Mesenchymal stem cell (in vitro differentiated cells and primary cell): ENCODE measurements at regions not wholly inside any gene's neighbourhood (a gene's known extent, or its start where the extent isn't known, plus 50 kb on each side); places are given as distances from the start of the nearest gene placed in this dataset.
A peak's percentile ranks its signal among the peaks of the same experiment; 100 is the strongest.

ENCODE experiments used
- DNase-seq: peaks from one replicate; pipeline ENCODE4 v3.0.0-alpha.2; 2013
- H2AFZ ChIP-seq: one replicate; pipeline ENCODE4 v1.6.1; 2013; ENCODE audit warnings: low read depth, mild to moderate bottlenecking, control low read depth, inconsistent platforms, low read length, moderate library complexity
- H2AK5ac ChIP-seq: 2 replicates; pipeline ENCODE4 v1.6.1; 2013; ENCODE audit warnings: low read length, moderate library complexity, mild to moderate bottlenecking, inconsistent platforms; ENCODE audit not compliant: severe bottlenecking
- H2BK120ac ChIP-seq: one replicate; pipeline ENCODE4 v1.6.1; 2013; ENCODE audit warnings: low read depth, mild to moderate bottlenecking, inconsistent platforms, low read length, moderate library complexity
- H2BK12ac ChIP-seq, 2 experiments: one replicate each; pipeline ENCODE4 v1.6.1; 2013; ENCODE audit warnings: inconsistent platforms in 2 of 2, low read length in 2 of 2, mild to moderate bottlenecking in 2 of 2, moderate library complexity in 2 of 2, control low read depth in 1 of 2
- H2BK15ac ChIP-seq: one replicate; pipeline ENCODE4 v1.6.1; 2013; ENCODE audit warnings: mild to moderate bottlenecking, low read depth, inconsistent platforms; ENCODE audit not compliant: poor library complexity, severe bottlenecking
- H2BK5ac ChIP-seq: 2 replicates; pipeline ENCODE4 v1.6.1; 2013; ENCODE audit warnings: low read depth, mild to moderate bottlenecking, low read length, control low read depth, inconsistent platforms; ENCODE audit not compliant: poor library complexity, severe bottlenecking
- H3K14ac ChIP-seq, 2 experiments: one replicate each; pipeline ENCODE4 v1.6.1; 2013; ENCODE audit warnings: inconsistent platforms in 2 of 2, low read length in 2 of 2, control low read depth in 1 of 2, mild to moderate bottlenecking in 1 of 2, moderate library complexity in 1 of 2
- H3K18ac ChIP-seq, 2 experiments: one replicate each; pipeline ENCODE4 v1.6.1; 2013; ENCODE audit warnings: inconsistent platforms in 2 of 2, low read length in 2 of 2, control low read depth in 1 of 2, low read depth in 1 of 2, mild to moderate bottlenecking in 1 of 2
- H3K23ac ChIP-seq, 2 experiments: one replicate each; pipeline ENCODE4 v1.6.1; 2013; ENCODE audit warnings: inconsistent platforms in 2 of 2, low read length in 2 of 2, mild to moderate bottlenecking in 2 of 2, moderate library complexity in 2 of 2, control low read depth in 1 of 2
- H3K27ac ChIP-seq: 2 replicates; pipeline ENCODE4 v1.5.1; 2013; ENCODE audit warnings: mild to moderate bottlenecking, moderate library complexity, low read length, control low read depth, inconsistent platforms; ENCODE audit not compliant: poor library complexity, severe bottlenecking
- H3K27me3 ChIP-seq, 2 experiments: 2 replicates each; pipeline versions ENCODE4 v1.6.1 to v1.7.0; 2013; ENCODE audit warnings: low read length in 2 of 2, mild to moderate bottlenecking in 2 of 2, moderate library complexity in 2 of 2, control low read depth in 1 of 2, inconsistent platforms in 1 of 2; ENCODE audit not compliant: control insufficient read depth in 1 of 2, insufficient read depth in 1 of 2
- H3K36me3 ChIP-seq, 2 experiments: 2 replicates each; pipeline versions ENCODE4 v1.6.1 to v1.7.0; 2013; ENCODE audit warnings: low read length in 2 of 2, control low read depth in 1 of 2, inconsistent platforms in 1 of 2, low read depth in 1 of 2, mild to moderate bottlenecking in 1 of 2; ENCODE audit not compliant: insufficient read depth in 2 of 2, control insufficient read depth in 1 of 2
- H3K4ac ChIP-seq, 2 experiments: one replicate each; pipeline ENCODE4 v1.6.1; 2013; ENCODE audit warnings: inconsistent platforms in 2 of 2, low read length in 2 of 2, mild to moderate bottlenecking in 2 of 2, moderate library complexity in 2 of 2, control low read depth in 1 of 2, low read depth in 1 of 2
- H3K4me1 ChIP-seq: 2 replicates; pipeline ENCODE4 v1.6.1; 2013; ENCODE audit warnings: low read depth, low read length, control low read depth; ENCODE audit not compliant: control insufficient read depth, insufficient read depth
- H3K4me2 ChIP-seq: 2 replicates; pipeline ENCODE4 v1.6.1; 2013; ENCODE audit warnings: low read length, mild to moderate bottlenecking, inconsistent platforms; ENCODE audit not compliant: poor library complexity, severe bottlenecking
- H3K4me3 ChIP-seq, 2 experiments: 2 replicates each; pipeline versions ENCODE4 v1.5.1 to v1.7.0; 2013; ENCODE audit warnings: low read length in 2 of 2, mild to moderate bottlenecking in 2 of 2, control low read depth in 1 of 2, low read depth in 1 of 2; ENCODE audit not compliant: insufficient read depth in 1 of 2
- H3K79me1 ChIP-seq: replicated peaks from 2 replicates; pipeline ENCODE4 v1.6.1; 2013; ENCODE audit warnings: mild to moderate bottlenecking, control low read depth, low read length, inconsistent platforms; ENCODE audit not compliant: poor library complexity, severe bottlenecking
- H3K9ac ChIP-seq: 2 replicates; pipeline ENCODE4 v1.7.0; 2013; ENCODE audit warnings: mild to moderate bottlenecking, low read length, moderate library complexity
- H3K9me3 ChIP-seq: 2 replicates; pipeline ENCODE4 v1.7.0; 2013; ENCODE audit warnings: mild to moderate bottlenecking, low read length; ENCODE audit not compliant: control insufficient read depth
- H4K8ac ChIP-seq: one replicate; pipeline ENCODE4 v1.6.1; 2013; ENCODE audit warnings: inconsistent platforms, mild to moderate bottlenecking, low read length, moderate library complexity
- H4K91ac ChIP-seq: one replicate; pipeline ENCODE4 v1.6.1; 2013; ENCODE audit warnings: mild to moderate bottlenecking, low read length, inconsistent platforms
- WGBS: methylation state at CpG from one replicate; pipeline ENCODE4 v1.1.7; 2013; ENCODE audit warnings: mixed read lengths; 5-methylcytosine and 5-hydroxymethylcytosine counted together

- no peak overlapping the region for H2AK5ac ChIP-seq
- H4K8ac ChIP-seq, result no peak overlapping the region
- H2BK12ac ChIP-seq, result no peak overlapping the region
- H3K27ac ChIP-seq, result no peak overlapping the region
- H3K4me2 ChIP-seq, result no peak overlapping the region
- no peak overlapping the region for H4K91ac ChIP-seq
- no peak overlapping the region for H2AFZ ChIP-seq
- no peaks in the 10 kb centered on the region for H3K79me1 ChIP-seq
- no peaks in the 10 kb centered on the region for H3K36me3 ChIP-seq
- H3K14ac ChIP-seq, result no peak overlapping the region
- no peak overlapping the region for H3K23ac ChIP-seq
- no peak overlapping the region for H2BK120ac ChIP-seq
- H3K18ac ChIP-seq, result no peak overlapping the region
- 53% methylated on average over 2 of the region's 2 CpGs for WGBS
- no peak overlapping the region for H2BK5ac ChIP-seq
- peaks cover 16% of the 10 kb centered on the region for H3K9me3 ChIP-seq
- no peak for DNase-seq
- no peak overlapping the region for H2BK15ac ChIP-seq
- no peaks in the 10 kb centered on the region for H3K27me3 ChIP-seq
- H3K4me3 ChIP-seq, result no peak overlapping the region
- no peak overlapping the region for H3K4ac ChIP-seq
- H3K9ac ChIP-seq, result no peak overlapping the region
- H3K4me1 ChIP-seq, result peaks cover 7% of the 10 kb centered on the region
These were observed 53.0 kb upstream of the SMOX start for GRCh38 chr20:4095639-4096038.

DNA sequence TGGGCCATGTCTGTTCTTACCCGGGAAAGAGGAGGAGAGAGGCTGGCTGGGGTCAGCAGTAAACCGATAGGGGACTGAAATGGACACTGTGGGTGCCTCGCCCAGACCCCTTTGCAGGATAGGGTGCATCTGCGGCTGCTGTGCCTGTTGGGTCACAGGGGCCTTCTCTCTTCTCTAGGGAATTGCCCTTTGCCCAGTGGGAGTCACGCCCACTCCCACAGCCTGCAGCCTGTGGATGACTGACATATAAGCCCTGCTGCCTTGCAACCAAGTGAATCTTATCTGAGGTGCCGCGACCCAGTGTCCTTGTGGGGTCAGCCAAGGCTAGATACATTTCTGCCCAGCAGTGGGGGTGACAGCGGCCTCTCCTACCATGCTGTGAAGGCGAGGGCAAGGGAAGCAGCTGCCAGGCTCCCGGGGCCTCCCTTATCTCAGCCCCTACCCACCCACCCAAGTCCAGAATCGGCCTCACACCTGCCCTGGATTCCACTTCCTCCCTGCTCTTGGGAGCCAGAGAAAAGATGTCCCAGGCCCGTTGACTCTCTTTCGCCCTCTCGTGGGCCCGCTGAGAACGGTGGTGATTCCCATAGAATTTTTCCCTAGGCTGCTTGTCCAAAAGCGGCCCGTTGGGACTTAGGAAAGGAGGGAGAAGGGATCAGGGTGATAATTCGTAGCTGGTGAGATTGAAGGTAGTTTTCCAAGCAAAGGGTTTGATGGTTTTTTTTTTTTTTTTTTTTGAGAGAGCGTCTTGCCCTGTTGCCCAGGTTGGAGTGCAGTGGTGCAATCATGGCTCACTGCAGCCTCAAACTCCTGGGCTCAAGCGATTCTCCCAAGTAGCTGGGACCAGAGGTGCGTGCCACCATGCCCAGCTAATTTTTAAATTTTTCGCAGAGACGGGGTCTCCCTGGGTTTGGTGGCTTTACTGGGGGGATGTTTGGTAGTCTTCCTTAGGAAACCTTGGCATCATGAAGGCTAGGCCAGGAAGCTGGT lies 56.8 kb upstream of the SMOX start:
- Histone ChIP-seq H3K4me2 (no peak overlapping the region), H3K4ac (peak overlapping the region; percentile 21 to 73), H3K23ac (peak overlapping the region in 1 of 2 experiments; percentile 90), H3K27me3 (no peaks in the 10 kb centered on the region), H2AFZ (peak overlapping the region; percentile 46), H3K27ac (peak overlapping the region; percentile 82), H3K4me1 (peaks cover 10% of the 10 kb centered on the region), H3K9ac (peak overlapping the region; percentile 85), H3K9me3 (peaks cover 16% of the 10 kb centered on the region), H2BK12ac (peak overlapping the region; percentile 69 to 80), H2BK5ac (no peak overlapping the region), H2BK120ac (peak overlapping the region; percentile 64), H3K79me1 (no peaks in the 10 kb centered on the region), H2AK5ac (peak overlapping the region; percentile 35), H4K8ac (peak overlapping the region; percentile 97), H3K36me3 (no peaks in the 10 kb centered on the region), H3K14ac (no peak overlapping the region), H3K4me3 (peak overlapping the region in 1 of 2 experiments; percentile 62), H2BK15ac (peak overlapping the region; percentile 67), H3K18ac (peak overlapping the region; percentile 86 to 90), H4K91ac (peak overlapping the region; percentile 90)
- peak; percentile 74 for DNase-seq
- 44% methylated on average over 24 of the region's 24 CpGs for WGBS

DNA sequence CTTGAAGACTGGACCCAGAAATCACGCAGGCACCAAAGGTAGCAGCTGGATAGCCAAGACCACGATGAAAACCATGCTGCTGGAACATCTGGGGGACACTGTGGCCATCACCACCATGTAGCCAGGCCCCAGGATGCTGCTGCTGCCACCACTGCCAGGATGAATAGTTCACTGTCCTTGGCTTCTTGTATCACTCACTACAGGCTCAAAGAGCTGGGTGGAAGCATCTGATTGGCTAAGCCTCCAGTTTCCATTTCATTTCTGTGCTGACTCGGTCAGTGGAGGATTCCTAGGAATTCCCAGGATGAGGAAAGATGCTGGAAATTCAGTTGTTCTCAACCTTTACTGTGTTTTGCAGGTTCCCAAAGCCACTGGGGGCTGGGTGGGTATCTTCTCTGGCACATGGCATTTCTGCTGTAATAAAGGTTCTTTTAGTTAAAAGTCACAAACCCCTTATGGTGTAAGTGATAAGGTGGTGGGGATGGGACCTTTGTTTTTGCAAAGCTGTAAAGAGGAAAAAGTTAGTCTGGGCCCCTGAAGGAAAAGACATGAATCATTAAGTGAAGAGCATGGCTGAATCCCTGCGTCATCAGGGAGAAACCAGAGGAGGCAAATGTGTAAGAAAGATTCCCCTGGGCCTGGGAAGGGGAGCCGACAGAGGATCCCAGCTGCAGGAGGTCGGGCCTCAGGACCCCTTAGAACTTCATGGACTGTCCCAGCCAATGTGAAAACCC lies 57.7 kb upstream of the SMOX start:
- no peaks in the 10 kb centered on the region for H3K27me3 ChIP-seq
- peak overlapping the region; percentile 90 for H4K91ac ChIP-seq
- H2BK5ac ChIP-seq, result no peak overlapping the region
- H3K9me3 ChIP-seq, result peaks cover 15% of the 10 kb centered on the region
- H2BK12ac ChIP-seq, result peak overlapping the region; percentile 69 to 86
- peak overlapping the region; percentile 46 for H2AFZ ChIP-seq
- no peaks in the 10 kb centered on the region for H3K36me3 ChIP-seq
- WGBS, result 56% methylated on average over 6 of the region's 6 CpGs
- peak overlapping the region in 1 of 2 experiments; percentile 90 for H3K23ac ChIP-seq
- H3K4ac ChIP-seq, result peak overlapping the region in 1 of 2 experiments; percentile 63
- peak overlapping the region; percentile 97 for H4K8ac ChIP-seq
- peak overlapping the region; percentile 64 for H2BK120ac ChIP-seq
- DNase-seq, result peak; percentile 98
- peak overlapping the region; percentile 67 for H2BK15ac ChIP-seq
- peak overlapping the region; percentile 35 for H2AK5ac ChIP-seq
- peak overlapping the region; percentile 85 for H3K9ac ChIP-seq
- H3K18ac ChIP-seq, result peak overlapping the region; percentile 86 to 90
- no peaks in the 10 kb centered on the region for H3K79me1 ChIP-seq
- peak overlapping the region; percentile 82 for H3K27ac ChIP-seq
- no peak overlapping the region for H3K4me2 ChIP-seq
- peaks cover 10% of the 10 kb centered on the region for H3K4me1 ChIP-seq
- H3K14ac ChIP-seq, result peak overlapping the region in 1 of 2 experiments; percentile 63
- H3K4me3 ChIP-seq, result peak overlapping the region in 1 of 2 experiments; percentile 62
